SK-N-MC (cell line): ENCODE measurements at regions not wholly inside any gene's neighbourhood (a gene's known extent, or its start where the extent isn't known, plus 50 kb on each side); places are given as distances from the start of the nearest gene placed in this dataset.

ENCODE experiments used
- EZH2 ChIP-seq: fragments of 200-600 bp; sonication (generic); IDR thresholded peaks from one replicate; pipeline ENCODE4 v1.6.1; 2017; ENCODE audit warnings: antibody characterized with exemption
- FOXP2 ChIP-seq: optimal IDR thresholded peaks from 2 replicates; pipeline ENCODE3; 2011; ENCODE audit warnings: mild to moderate bottlenecking, moderate library complexity; ENCODE audit not compliant: insufficient read depth; ENCODE audit errors: extremely low read length, control extremely low read depth
- POLR2AphosphoS5 ChIP-seq: IDR thresholded peaks from 2 replicates; pipeline ENCODE4 v1.6.1; 2012; ENCODE audit warnings: mild to moderate bottlenecking, low read depth, low read length, borderline replicate concordance

GRCh38 chr3:70527026-70527425 is 214.6 kb upstream of the MDFIC2 start:
- no peak for TF ChIP-seq POLR2AphosphoS5
- TF ChIP-seq EZH2 = no peak
- TF ChIP-seq FOXP2 = no peak
